Lower leg skin (tissue), 3 donors: ENCODE measurements at regions not wholly inside any gene's neighbourhood (a gene's known extent, or its start where the extent isn't known, plus 50 kb on each side); places are given as distances from the start of the nearest gene placed in this dataset.
"Not testable (repeated sequence)": the region's sequence is repeated elsewhere in the genome, so short reads cannot be mapped to it uniquely, and the experiment has no call there.

Experiments
- POLR2A ChIP-seq, 2 donors: fragments of 450-650 bp; IDR thresholded peaks; one replicate each; pipeline ENCODE4 v1.6.1; 2016 to 2017; ENCODE audit warnings: antibody characterized with exemption in 2 of 2, mild to moderate bottlenecking in 1 of 2, moderate library complexity in 1 of 2
- TF ChIP-seq, protein P1 (sequence below), 3 donors: fragments of 450-650 bp; IDR thresholded peaks; one replicate each; pipeline ENCODE4 v1.5.1; 2016; ENCODE audit warnings: antibody characterized with exemption in 3 of 3, mild to moderate bottlenecking in 3 of 3, moderate library complexity in 2 of 3

DNA sequence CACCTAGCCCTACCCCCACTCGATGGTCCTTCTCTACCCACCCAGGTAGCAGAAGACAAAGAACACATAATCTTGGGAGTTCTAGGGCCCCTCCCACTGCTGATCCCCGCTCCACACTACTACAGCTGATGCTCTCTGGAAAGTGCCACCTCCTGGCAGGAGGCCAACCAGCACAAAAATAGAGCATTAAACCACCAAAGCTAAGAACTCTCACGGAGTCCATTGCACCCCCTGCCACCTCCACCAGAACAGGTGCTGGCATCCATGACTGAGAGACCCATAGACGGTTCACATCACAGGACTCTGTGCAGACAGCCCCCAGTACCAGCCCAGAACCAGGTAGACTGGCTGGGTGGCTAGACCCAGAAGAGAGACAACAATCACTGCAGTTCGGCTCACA is 575.5 kb downstream of the BNC2 start:
- TF ChIP-seq, protein P1, sequence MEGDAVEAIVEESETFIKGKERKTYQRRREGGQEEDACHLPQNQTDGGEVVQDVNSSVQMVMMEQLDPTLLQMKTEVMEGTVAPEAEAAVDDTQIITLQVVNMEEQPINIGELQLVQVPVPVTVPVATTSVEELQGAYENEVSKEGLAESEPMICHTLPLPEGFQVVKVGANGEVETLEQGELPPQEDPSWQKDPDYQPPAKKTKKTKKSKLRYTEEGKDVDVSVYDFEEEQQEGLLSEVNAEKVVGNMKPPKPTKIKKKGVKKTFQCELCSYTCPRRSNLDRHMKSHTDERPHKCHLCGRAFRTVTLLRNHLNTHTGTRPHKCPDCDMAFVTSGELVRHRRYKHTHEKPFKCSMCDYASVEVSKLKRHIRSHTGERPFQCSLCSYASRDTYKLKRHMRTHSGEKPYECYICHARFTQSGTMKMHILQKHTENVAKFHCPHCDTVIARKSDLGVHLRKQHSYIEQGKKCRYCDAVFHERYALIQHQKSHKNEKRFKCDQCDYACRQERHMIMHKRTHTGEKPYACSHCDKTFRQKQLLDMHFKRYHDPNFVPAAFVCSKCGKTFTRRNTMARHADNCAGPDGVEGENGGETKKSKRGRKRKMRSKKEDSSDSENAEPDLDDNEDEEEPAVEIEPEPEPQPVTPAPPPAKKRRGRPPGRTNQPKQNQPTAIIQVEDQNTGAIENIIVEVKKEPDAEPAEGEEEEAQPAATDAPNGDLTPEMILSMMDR (IDR thresholded peaks at IDR 0.05), result not testable (repeated sequence)
- not testable (repeated sequence) for TF ChIP-seq POLR2A (IDR thresholded peaks at IDR 0.05)
